Activated CD4-positive, alpha-beta T cell treated with anti-CD3 and anti-CD28 coated beads, Interleukin-2, amount 50 U/mL, for 48 hours (primary cell): ENCODE measurements at regions not wholly inside any gene's neighbourhood (a gene's known extent, or its start where the extent isn't known, plus 50 kb on each side); places are given as distances from the start of the nearest gene placed in this dataset.
"Not testable (repeated sequence)": the region's sequence is repeated elsewhere in the genome, so short reads cannot be mapped to it uniquely, and the experiment has no call there.

Experiments
- DNase-seq, 2 experiments: peaks; one replicate each; pipeline ENCODE4 v3.0.0-alpha.2; 2020

DNA sequence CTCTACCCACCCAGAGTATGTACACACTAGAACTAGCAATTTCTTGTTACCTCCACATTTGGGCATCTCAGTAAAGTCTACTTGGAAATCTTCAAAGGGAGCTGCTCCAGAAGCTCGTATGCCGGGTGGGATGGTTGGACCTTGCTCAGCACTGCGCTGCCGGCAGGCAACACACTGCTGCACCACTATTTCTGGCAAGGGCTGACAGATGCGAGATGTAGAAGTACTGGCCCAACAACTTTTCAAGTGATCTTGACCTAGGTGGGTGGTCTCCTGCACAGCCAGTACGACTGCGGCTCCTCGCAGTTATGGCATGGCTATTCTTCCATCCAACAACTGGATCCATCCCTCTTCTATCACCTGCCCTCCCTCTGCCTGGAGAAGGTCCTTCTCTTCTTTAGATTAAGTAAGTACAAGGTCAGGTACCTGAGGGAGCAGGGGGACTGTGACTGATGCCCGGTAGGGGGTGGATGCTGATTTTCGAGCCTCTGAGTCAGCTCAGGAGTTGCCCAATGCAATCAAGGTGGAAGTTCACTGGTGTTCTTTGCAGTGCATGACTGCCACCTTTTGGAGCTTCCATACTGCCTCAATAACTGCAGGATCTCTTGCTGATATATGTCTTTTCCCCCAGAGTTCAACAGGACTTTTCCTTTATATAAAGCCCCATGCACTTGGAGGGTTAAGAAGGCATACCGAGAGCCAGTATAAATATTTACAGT is 100.4 kb upstream of the SLC1A4 start:
- DNase-seq = no peak

DNA sequence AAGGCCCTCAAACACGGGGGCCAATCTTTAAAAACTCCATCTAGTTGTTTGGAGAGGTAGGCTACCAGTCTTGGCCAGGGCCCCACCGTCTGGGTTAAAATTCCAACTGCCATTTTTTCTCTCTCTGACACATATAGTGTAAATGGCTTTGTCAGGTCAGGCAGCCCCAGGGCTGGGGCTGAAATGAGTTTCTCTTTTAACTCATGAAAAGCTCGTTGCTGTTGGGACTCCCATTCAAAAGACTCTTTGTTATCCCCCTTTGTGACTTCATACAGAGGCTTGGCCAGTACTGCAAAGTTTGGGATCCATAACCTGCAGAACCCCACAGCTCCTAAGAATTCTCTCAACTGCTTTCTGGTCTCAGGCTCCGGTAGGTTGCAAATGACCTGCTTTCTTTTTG is 99.4 kb upstream of the SLC1A4 start:
- DNase-seq = no peak

DNA sequence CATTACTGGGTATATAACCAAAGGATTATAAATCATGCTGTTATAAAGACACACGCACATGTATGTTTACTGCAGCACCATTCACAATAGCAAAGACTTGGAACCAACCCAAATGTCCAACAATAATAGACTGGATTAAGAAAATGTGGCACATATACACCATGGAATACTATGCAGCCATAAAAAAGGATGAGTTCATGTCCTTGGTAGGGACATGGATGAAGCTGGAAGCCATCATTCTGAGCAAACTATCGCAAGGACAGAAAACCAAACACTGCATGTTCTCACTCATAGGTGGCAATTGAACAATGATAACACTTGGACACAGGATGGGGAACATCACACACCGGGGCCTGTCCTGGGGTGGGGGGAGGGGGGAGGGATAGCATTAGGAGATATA is 92.6 kb upstream of the SLC1A4 start:
- DNase-seq = not testable (repeated sequence)

DNA sequence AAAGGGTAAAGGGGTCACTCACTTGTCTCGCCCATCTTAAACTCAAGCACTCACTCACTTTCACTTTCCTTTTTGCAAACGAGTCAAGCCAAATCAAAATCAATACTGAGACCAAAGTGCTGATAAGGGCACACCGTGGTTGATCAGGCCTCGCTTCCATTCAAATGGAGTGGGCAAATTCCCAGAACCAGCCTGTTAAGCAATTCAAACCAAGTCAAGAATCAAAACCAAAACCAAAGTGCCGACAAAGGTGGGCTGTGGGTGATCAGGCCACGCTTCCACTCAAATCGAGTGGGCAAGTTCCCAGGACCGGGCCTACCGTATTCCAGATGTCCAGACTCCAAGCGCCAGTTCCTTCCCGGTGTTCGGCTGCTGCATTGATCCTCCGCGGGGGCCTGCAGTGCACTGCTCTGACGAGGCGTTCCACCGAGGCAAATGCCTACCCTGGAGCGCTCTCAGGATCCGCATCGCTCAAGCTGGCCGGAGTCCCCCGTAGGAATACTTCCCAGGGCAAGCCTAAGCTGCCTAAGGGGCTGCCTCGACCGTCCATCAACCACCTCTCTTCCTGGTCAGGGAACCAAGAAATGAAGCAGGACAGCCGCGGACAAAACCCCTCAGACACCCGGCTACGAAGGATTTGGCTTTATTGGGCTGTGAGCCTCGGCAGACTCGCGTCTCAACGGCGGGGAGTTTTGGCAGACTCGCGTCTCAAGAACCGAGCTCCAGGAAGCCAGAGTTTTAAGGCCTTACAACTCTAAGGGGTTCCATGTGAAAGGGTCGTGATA is 89.9 kb upstream of the SLC1A4 start:
- DNase-seq = no peak

DNA sequence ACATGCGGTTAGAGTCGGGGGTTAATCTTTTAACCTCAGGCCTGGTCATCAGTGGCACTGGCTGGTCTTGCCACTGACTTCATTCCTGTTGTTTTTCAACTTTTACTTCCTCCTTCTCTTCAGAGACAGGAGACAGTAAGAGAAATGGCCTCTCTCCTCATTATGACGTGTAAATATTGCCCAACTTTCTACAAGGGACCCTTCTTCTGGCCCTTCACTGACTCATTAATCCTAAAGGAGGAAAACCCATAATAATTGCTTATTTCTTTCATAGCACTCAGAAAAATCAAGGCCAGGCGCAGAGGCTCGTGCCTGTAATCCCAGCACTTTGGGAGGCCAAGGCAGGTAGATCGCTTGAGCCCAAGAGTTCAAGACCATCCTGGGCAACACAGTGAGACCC is 89.3 kb upstream of the SLC1A4 start:
- not testable (repeated sequence) for DNase-seq

DNA sequence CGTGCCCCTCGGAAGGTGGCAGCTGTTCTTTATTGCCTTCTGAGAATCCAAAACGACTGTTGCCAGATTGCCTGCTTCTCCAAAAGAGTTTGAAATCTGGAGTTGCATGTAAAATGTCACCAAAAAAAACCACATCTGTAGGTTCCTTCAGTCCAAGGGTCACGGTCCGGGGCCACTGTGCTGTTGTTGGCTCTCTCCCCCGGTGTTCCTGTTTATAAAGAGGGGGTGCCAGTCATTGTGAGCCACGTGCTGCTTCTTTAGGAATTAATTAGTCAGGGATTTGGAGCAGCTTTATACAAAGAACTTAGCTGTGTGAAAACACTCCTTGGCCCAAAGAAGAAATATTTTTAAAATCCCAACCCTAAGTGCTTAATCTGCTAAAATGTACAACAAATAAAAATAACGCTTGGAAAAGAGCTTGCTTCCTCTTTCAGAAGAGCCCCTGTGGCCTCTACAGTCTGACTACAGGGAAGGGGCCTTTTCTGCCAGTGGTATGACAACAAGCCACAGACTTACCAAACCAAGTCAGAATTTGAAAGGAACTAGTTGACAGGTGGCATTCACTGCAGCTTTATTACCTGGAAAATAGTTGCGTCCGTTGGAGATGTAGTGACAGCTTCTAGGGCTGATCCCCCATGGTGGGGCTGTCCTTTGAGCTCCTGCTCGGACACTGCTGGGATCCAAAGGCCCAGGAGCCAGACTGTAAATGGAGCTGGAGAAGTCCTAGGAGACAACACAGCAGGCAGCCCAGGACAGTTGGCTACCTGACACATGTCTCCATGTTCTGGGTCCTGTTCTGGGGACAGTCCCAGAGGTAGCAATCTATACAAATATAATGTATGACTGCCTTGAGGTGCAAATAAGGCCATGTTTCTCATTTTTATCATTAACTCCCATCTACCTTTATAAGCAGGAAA is 84.5 kb upstream of the SLC1A4 start:
- no peak for DNase-seq

DNA sequence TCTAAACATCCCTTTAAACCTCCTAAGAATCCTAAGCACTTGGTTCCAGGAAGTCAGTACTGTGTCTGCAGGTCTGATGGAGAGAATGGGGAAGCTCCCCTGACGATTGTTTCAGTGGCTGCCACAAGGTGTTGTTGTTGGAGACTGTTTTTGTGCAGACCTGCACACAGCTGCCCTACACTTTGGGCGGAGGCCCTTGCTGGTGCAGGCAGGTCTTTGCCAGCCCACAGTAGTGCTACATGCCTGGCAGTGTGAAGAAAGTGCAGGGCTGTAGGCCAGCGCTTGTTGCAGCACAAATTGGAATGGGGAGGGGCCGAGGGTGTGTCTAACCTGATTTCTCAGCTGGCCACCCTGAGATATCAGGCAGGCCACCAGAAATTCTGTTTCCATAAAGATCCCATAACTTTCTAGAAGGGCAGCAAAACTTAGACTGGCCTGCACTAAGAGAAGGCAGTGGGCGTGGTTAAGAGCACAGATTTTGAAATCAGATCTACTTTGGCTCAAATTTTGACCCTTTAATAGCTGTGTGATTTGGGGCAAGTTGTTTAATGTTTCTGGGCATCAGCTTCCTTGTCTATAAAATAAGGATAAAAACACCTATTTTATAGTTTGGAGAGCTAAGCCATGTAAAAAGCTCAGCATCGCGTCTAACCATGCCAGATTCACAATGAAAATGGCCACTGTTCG is 83.7 kb upstream of the SLC1A4 start:
- no peak for DNase-seq

DNA sequence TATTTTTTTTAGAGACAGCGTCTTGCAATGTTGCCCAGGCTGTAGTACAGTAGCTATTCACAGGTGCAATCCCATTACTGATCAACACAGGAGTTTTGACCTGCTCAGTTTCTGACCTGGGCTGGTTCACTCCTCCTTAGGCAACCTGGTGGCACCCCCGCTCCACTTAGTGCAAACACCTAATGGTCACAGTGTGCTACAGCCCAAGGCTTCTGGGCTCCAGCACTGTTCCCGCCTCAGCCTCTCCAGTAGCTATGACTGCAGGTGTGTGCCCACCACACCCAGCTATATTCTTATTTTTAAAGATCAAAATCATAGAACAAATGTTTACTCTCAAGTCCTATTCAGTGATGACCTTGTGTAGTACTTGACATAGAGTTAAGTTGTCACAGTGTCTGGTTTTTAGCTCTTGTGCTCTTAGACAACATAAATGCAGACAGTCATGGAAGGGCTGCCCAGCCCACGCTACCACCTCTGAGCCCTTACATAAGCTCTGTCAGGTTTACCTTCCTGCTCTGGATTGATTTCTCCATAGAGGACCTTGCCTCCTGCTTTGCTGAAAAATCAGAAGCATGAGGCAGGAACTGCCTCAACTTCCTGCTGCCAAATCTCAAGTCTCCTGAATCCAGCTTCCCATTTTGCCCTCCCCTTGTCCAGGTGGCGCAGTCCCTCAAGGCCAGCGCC is 82.2 kb upstream of the SLC1A4 start:
- no peak for DNase-seq

DNA sequence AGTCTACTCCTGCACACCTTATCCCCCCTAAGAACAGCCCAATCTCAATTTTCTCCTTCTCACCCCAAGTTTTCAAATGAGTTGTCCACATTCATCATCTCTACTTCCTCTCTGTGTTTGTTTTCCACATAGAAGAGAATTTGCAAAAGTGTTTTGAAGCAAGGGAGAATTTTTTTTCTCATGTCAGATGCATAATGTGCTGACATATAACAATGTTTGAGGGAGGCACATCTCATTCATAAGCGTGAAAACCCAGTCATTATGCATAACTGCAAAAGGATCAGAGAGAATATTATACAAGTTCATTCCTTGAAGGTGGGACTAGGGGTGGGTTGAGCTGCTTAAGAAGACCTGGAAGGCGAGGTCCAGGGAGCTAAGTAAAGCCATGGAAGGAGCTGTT is 80.8 kb upstream of the SLC1A4 start:
- DNase-seq = no peak

DNA sequence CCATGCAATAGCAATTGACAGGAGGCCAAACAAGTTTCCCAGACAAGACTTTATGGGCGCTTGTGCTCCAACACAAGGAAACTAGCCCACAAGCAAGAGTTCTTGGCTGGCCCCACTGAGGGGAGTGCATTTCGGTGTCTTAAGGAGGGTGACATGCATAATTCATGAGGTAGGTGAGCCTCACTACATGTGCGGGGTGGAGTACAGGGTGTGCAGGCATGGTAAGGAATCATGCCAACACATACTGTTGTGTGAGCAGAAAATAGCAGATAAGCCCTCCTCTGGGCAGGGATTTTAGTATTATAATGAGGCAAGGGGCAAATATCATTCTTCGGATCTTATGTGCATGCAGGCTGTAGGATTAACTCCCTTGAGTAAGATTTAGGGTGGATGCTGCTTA is 78.7 kb upstream of the SLC1A4 start:
- DNase-seq = no peak

DNA sequence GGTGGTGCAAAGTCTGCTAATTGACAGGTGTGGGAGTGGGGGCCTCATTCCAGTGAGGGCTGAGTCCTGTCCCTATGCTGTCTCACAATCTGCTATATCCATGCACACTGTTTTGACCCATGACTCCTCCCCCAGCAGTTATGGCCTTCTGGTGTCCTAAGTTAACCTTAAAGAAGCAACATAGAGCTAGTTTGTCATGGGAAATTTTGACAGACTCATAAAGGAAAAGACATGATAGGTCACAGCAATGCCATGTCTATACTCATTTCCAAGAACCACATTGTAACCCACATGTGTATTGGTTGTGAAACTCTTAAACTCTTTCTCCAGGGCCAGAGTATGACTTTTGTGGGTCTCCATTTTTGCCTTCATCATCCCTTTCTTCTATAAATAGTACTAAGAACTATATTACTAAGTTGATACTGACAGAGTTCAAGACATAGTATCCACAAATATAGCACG is 78.2 kb upstream of the SLC1A4 start:
- DNase-seq = peak in 1 of 2 experiments; percentile 14

DNA sequence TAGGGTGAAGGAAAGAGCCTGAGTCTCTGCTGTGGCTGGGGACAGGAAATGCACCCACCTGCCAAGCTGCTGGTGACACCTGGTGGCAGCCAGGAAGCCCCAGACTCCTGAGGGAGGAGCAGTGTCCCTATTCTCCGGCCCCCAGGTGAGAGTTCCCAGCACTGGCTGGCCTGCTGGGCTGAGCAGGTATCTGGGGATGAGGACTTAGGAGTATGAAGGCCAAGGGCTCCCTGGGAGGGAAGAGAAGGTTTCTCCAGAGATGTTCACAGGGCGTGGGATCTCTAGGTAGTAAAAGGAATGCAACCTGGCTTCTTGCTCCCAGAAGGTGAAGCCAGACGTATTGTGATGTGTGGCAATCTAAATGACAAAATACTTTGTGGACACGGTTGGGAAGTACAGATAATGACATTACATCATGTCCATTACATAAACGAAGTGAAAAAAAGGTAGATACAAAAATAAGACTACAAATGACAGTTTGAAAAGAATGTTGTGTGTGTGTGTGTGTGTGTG is 75.8 kb upstream of the SLC1A4 start:
- DNase-seq = peak in 1 of 2 experiments; percentile 17

DNA sequence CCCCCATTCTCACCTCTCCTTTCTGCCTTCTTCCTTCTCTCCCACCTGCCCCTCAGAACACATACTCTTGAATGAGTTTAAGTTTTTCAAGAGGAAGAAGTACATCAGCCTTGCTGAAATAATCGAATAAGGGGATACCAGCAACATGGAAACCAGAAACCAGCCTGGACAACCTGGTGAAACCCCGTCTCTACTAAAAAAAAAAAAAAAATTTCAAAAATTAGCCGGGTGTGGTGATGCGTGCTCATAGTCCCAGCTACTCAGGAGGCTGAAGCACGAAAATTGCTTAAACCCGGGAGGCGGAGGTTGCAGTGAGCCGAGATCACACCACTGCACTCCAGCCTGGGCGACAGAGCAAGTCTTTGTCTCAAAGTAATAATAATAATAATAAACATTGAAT is 75.0 kb upstream of the SLC1A4 start:
- no peak for DNase-seq

DNA sequence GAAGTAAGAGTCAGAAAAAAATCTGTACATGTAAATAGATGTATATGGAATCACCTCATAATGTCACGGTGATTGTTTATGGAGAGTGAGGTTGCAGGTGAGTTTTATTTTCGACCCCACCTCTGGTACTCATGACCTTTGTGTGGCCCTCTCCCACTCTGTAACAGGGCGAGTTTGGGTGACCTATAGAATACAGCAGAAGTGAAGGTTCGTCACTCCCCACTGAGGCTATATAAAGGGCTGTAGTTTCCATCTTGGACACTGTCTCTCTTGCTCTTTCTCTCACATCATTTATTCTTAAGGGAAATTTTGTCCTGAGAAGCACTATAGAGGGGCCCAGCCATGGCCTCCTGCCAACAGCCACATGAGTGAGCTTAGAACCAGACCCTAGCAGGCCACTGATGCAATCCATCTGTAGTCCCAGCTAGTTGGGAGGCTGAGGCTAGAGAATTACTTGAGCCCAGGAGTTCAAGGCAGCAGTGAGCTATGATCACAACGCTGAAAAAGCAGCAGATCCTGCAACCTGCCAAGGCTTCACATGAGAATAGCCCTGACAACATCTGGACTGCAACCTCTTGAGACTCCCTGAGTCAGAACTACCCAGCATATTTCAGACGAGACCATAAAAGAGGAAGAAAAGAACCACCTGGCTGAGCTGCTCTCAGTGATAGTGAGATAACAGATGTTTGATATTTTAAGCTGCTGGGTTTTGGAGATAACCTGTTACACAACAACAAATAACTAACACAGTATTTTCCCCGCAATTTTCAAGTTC is 74.3 kb upstream of the SLC1A4 start:
- DNase-seq = no peak

DNA sequence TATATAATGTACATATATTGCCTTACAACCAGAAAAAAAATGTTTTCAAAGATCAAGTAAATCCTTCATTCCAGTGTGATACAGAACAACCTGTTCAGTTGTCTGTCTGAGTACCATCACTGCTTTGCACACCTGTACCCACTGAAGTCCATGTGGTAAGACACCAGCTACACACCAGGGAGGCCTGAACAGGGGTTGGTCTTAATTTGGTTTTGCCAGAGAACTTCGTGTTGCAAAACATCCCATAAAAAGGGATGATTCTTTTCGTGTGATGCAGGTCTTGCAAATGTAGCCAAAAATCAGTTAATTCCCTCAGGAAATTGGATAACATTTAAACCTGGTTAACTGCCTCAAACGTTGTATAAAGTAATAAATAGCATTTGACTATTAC is 73.7 kb upstream of the SLC1A4 start:
- DNase-seq = no peak

DNA sequence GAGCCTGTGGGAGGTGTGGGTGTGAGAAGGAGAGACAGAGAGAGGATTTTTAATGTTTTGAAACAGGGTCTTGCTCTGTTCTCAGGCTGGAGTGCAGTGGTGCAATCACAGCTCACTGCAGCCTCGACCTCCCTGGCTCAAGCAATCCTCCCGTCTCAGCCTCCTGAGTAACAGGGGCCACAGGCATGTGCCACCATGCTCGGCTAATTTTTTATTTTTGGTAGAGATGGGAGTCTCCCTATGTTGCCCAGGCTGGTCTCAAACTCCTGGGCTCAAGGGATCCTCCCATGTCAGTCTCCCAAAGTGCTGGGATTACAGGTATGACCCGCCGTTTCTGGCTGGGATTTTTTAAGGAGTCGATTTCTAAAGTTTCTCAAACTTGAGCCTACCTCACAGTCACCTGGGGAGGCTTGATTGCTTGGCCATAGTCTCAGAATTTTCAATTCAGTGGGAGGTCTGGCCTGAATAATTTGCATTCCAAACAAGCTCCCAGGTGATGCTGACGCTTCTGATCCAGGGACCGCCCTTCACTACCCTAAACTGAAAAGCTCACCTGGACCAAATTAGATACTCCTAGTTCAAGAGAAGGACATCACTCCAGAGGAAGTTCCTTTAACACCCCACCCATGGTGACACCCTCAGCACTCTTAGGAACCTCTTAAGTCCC is 70.8 kb upstream of the SLC1A4 start:
- DNase-seq = no peak

DNA sequence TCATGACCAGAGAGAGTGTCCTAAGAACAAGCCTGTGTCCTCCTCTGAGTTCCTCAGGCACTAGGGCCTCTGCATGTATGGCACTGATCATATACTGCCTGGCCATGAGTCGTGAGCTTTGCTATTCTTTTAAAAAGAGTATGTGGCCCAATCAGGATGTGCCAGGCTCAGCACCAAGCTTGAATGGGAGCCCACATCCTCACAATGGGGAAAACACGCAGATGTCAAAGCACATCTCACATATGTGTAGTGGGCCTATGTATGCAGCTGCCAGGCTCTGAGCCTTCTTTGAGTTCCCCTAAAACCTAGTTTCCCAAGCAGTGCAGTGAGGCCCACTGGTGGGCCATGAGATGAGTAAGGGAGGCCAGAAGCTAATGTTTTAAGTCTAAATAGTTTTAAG is 69.9 kb upstream of the SLC1A4 start:
- no peak for DNase-seq

DNA sequence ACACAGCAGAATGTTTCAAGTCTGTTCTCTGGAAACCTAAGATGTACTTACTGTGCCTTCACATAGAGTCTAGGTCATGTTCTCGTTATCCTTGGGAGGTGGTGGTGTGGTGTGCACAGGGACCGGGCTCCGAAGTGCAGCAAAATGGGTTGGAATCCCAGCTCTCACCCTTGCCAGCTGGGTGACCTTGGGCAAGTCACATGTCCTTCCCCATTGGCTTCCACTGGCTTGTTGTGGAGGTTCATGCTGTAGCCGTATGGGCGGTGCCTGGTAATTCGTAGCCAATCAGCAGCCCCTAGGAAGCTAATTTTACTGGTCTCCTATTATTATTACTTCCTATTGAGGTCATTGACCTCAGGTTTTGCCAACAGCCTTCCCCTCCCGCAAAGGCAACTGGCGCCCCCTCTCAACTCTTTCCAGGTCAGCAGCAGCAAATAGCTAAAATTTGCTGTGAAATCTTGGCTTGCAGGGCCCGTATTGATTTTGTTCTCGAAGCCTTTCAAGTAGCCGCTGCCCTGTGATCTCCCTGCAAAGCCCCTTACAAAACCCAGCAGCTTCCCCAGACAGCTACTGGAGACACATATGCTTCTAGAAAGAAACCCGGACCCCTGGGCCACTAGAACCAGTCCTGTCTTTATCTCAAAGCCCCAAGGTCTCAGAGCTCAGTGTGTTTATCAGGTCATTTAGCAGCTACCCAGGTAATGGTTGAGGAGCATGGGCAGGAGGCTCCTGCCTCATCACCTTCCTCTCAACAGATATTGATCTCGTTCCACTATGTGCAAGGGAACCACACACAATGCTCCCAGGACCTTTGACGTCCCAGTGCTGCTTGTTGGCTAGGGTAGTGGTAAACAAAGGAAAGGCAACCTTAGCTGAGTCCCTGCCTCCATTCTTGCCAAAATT is 66.5 kb upstream of the SLC1A4 start:
- no peak for DNase-seq

DNA sequence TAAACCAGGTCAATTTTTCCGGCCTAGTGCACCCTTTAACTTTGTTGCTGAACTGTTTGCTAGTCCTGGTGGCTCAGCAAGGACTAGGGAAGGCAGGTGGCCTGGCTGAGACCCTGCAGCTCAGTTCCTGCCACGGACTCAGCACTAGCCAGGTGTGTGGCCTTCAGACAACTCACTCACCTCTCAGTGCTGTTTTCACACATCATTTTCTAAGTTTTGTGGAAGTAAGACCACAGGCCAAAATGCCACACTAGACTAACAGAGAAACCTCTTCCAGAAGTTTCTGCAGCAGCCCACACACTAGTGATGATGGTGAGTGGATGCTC is 65.9 kb upstream of the SLC1A4 start:
- DNase-seq = no peak
